ENCODE measurements at regions not wholly inside any gene's neighbourhood (a gene's known extent, or its start where the extent isn't known, plus 50 kb on each side); places are given as distances from the start of the nearest gene placed in this dataset.

GRCh38 chr12:19681007-19681406 lies 241.7 kb downstream of the AEBP2 start:
- Histone ChIP-seq H3K4me2 (replicated peaks; ENCODE audit: low read depth, low read length, poor library complexity, severe bottlenecking) (no peak overlapping the region), H3K27me3 (replicated peaks in 1 of 4; ENCODE audit: control extremely low read depth in 1 of 4, control insufficient read depth in 3 of 4, insufficient read depth in 4 of 4, low read length in 3 of 4) (no peaks in the 10 kb centered on the region), H3K27ac (ENCODE audit: low read length in 2 of 2) (no peak overlapping the region), H3K4me3 (ENCODE audit: control extremely low read depth in 1 of 5, extremely low read depth in 1 of 5, insufficient read depth in 1 of 5, low read depth in 2 of 5, low read length in 4 of 5) (no peak overlapping the region), H3K79me2 (ENCODE audit: control insufficient read depth, insufficient read depth, low read length) (no peaks in the 10 kb centered on the region), H3K9me3 (ENCODE audit: control extremely low read depth in 1 of 3, control insufficient read depth in 2 of 3, insufficient read depth in 1 of 3, low read length in 2 of 3) (peaks cover 0 to 10% (median 0%) of the 10 kb centered on the region in 3 donors), H3K9ac (ENCODE audit: low read length) (no peak overlapping the region), H2AFZ (ENCODE audit: insufficient read depth, low read depth, low read length, poor library complexity, severe bottlenecking) (no peak overlapping the region), H3K4me1 (ENCODE audit: control insufficient read depth in 2 of 2, insufficient read depth in 2 of 2, low read length in 2 of 2) (no peaks in the 10 kb centered on the region), H3K36me3 (replicated peaks in 1 of 2; ENCODE audit: control extremely low read depth in 1 of 2, control insufficient read depth in 1 of 2, extremely low read depth in 1 of 2, insufficient read depth in 2 of 2, low read length in 1 of 2) (no peaks in the 10 kb centered on the region), H4K20me1 (ENCODE audit: control insufficient read depth, insufficient read depth, low read length, poor library complexity, severe bottlenecking) (no peaks in the 10 kb centered on the region)
- no peak overlapping the region for H3K4me3 Mint-ChIP-seq
- 50% methylated on average over 3 of the region's 3 CpGs for WGBS (ENCODE audit: insufficient coverage)
- no peak overlapping the region for H3K27ac Mint-ChIP-seq
- CTCF ChIA-PET: no interaction called here
- H3K9me3 Mint-ChIP-seq (ENCODE audit: insufficient read depth): peaks cover 13% of the 10 kb centered on the region
- no peak for ATAC-seq (ENCODE audit: low read depth)
- H3K4me1 Mint-ChIP-seq: no peaks in the 10 kb centered on the region
- TF ChIP-seq EZH2 (IDR thresholded peaks at IDR 0.05; ENCODE audit: borderline replicate concordance, insufficient read depth, low read depth, low read length, poor library complexity, severe bottlenecking): no peak
- TF ChIP-seq CTCF (IDR thresholded peaks at IDR 0.05): no peak
- no peak for DNase-seq
- no peaks in the 10 kb centered on the region for H3K27me3 Mint-ChIP-seq
- intact Hi-C loops (cut with micrococcal nuclease): no loop called here
- POLR2A ChIA-PET: no interaction called here

- Histone ChIP-seq H3K9me3 (ENCODE audit: control extremely low read depth in 1 of 3, control insufficient read depth in 2 of 3, insufficient read depth in 1 of 3, low read length in 2 of 3) (peaks cover 0 to 10% (median 0%) of the 10 kb centered on the region in 3 donors), H3K4me3 (ENCODE audit: control extremely low read depth in 1 of 5, extremely low read depth in 1 of 5, insufficient read depth in 1 of 5, low read depth in 2 of 5, low read length in 4 of 5) (no peak overlapping the region), H2AFZ (ENCODE audit: insufficient read depth, low read depth, low read length, poor library complexity, severe bottlenecking) (no peak overlapping the region), H3K27me3 (replicated peaks in 1 of 4; ENCODE audit: control extremely low read depth in 1 of 4, control insufficient read depth in 3 of 4, insufficient read depth in 4 of 4, low read length in 3 of 4) (no peaks in the 10 kb centered on the region), H3K27ac (ENCODE audit: low read length in 2 of 2) (no peak overlapping the region), H3K9ac (ENCODE audit: low read length) (no peak overlapping the region), H3K4me2 (replicated peaks; ENCODE audit: low read depth, low read length, poor library complexity, severe bottlenecking) (no peak overlapping the region), H3K36me3 (replicated peaks in 1 of 2; ENCODE audit: control extremely low read depth in 1 of 2, control insufficient read depth in 1 of 2, extremely low read depth in 1 of 2, insufficient read depth in 2 of 2, low read length in 1 of 2) (no peaks in the 10 kb centered on the region), H3K79me2 (ENCODE audit: control insufficient read depth, insufficient read depth, low read length) (no peaks in the 10 kb centered on the region), H4K20me1 (ENCODE audit: control insufficient read depth, insufficient read depth, low read length, poor library complexity, severe bottlenecking) (no peaks in the 10 kb centered on the region), H3K4me1 (ENCODE audit: control insufficient read depth in 2 of 2, insufficient read depth in 2 of 2, low read length in 2 of 2) (no peaks in the 10 kb centered on the region)
- H3K4me3 Mint-ChIP-seq: no peak overlapping the region
- no peaks in the 10 kb centered on the region for H3K4me1 Mint-ChIP-seq
- DNase-seq: no peak
- H3K27me3 Mint-ChIP-seq: no peaks in the 10 kb centered on the region
- ChIA-PET CTCF (no interaction called here), POLR2A (no interaction called here)
- no peak for TF ChIP-seq CTCF (IDR thresholded peaks at IDR 0.05)
- H3K9me3 Mint-ChIP-seq (ENCODE audit: insufficient read depth): peaks cover 5% of the 10 kb centered on the region
- H3K27ac Mint-ChIP-seq: no peak overlapping the region
- intact Hi-C loops (cut with micrococcal nuclease): no loop called here
- ATAC-seq (ENCODE audit: low read depth): no peak
- 90% methylated on average over 3 of the region's 7 CpGs for WGBS (ENCODE audit: insufficient coverage)
Measured at GRCh38 chr12:19683178-19683927, 244.1 kb downstream of the AEBP2 start.

Measured in B cell (primary cell).